SK-N-SH (cell line): ENCODE measurements at regions not wholly inside any gene's neighbourhood (a gene's known extent, or its start where the extent isn't known, plus 50 kb on each side); places are given as distances from the start of the nearest gene placed in this dataset.

Experiments used
- CTCF ChIA-PET: fragments of 300-600, 350-600 bp; formaldehyde crosslinking; extraction: SDS; loops from one replicate; lab custom pipeline; 2021; lab: Yijun Ruan, JAX
- POLR2A ChIA-PET: fragments of 350-600 bp; sonication (Branson Sonifier 250); formaldehyde crosslinking; extraction: SDS; loops from one replicate; lab custom pipeline; 2020; ENCODE audit warnings: antibody characterized with exemption, inconsistent platforms; lab: Yijun Ruan, JAX
- DNase-seq: peaks from one replicate; pipeline ENCODE4 v3.0.0; 2012
- H2AFZ ChIP-seq: fragments of 200-600 bp; sonication (generic); 2 replicates; pipeline ENCODE4 v1.8.1; 2016; ENCODE audit warnings: antibody characterized with exemption, mild to moderate bottlenecking, low read depth
- H3F3A ChIP-seq: fragments of 200-600 bp; sonication (generic); replicated peaks from 2 replicates; pipeline ENCODE3; 2016; ENCODE audit warnings: antibody characterized with exemption, mild to moderate bottlenecking; ENCODE audit not compliant: insufficient read depth
- H3K27ac ChIP-seq, 2 experiments: fragments of 200-500 bp in 1 of 2; fragments of 200-600 bp in 1 of 2; sonication (Bioruptor generic) in 1 of 2; sonication (generic), shearing (Covaris generic) in 1 of 2; 2 replicates each; pipeline versions ENCODE4 v1.5.1 to v1.6.1; 2014 to 2016; ENCODE audit warnings: low read depth in 2 of 2, inconsistent platforms in 1 of 2, low read length in 1 of 2, mild to moderate bottlenecking in 1 of 2, mixed read lengths in 1 of 2
- H3K27me3 ChIP-seq: fragments of 200-600 bp; sonication (generic), shearing (Covaris generic); 2 replicates; pipeline ENCODE4 v1.6.1; 2016; ENCODE audit warnings: mixed run types; ENCODE audit not compliant: insufficient read depth
- H3K36me3 ChIP-seq, 2 experiments: fragments of 200-500 bp in 1 of 2; fragments of 200-600 bp in 1 of 2; sonication (Bioruptor generic) in 1 of 2; sonication (generic) in 1 of 2; replicated peaks in 1 of 2; 2 replicates each; pipeline versions ENCODE3 to v1.5.1; 2014 to 2016; ENCODE audit warnings: low read length in 1 of 2, mild to moderate bottlenecking in 1 of 2; ENCODE audit not compliant: insufficient read depth in 2 of 2, control insufficient read depth in 1 of 2
- H3K4me1 ChIP-seq, 2 experiments: fragments of 200-500 bp in 1 of 2; fragments of 200-600 bp in 1 of 2; sonication (Bioruptor generic) in 1 of 2; sonication (generic), shearing (Covaris generic) in 1 of 2; 2 replicates each; pipeline versions ENCODE4 v1.5.1 to v1.6.1; 2014 to 2016; ENCODE audit warnings: low read depth in 1 of 2, low read length in 1 of 2, mixed run types in 1 of 2; ENCODE audit not compliant: insufficient read depth in 2 of 2, control insufficient read depth in 1 of 2
- H3K4me2 ChIP-seq: fragments of 200-600 bp; sonication (generic), shearing (Covaris generic); 2 replicates; pipeline ENCODE4 v1.6.1; 2017; ENCODE audit warnings: mixed run types
- H3K4me3 ChIP-seq, 2 experiments: fragments of 200-500 bp in 1 of 2; fragments of 200-600 bp in 1 of 2; sonication (Bioruptor generic) in 1 of 2; sonication (generic), shearing (Covaris generic) in 1 of 2; 2 replicates each; pipeline versions ENCODE4 v1.5.1 to v1.8.1; 2014 to 2016; ENCODE audit warnings: low read depth in 2 of 2, inconsistent platforms in 1 of 2, low read length in 1 of 2, mild to moderate bottlenecking in 1 of 2, mixed read lengths in 1 of 2, moderate library complexity in 1 of 2
- H3K79me2 ChIP-seq: fragments of 200-600 bp; sonication (generic); 2 replicates; pipeline ENCODE4 v1.8.1; 2017; ENCODE audit warnings: mild to moderate bottlenecking; ENCODE audit not compliant: insufficient read depth
- H3K9ac ChIP-seq: fragments of 200-600 bp; sonication (generic); 2 replicates; pipeline ENCODE4 v1.6.1; 2017; ENCODE audit warnings: mixed run types
- H3K9me2 ChIP-seq: fragments of 200-600 bp; sonication (generic); 2 replicates; pipeline ENCODE4 v1.6.1; 2017; ENCODE audit warnings: mixed run types
- H3K9me3 ChIP-seq: fragments of 200-600 bp; sonication (generic); 2 replicates; pipeline ENCODE4 v1.6.1; 2017; ENCODE audit warnings: mixed run types, mild to moderate bottlenecking, moderate library complexity
- H4K20me1 ChIP-seq: fragments of 200-600 bp; sonication (generic); 2 replicates; pipeline ENCODE4 v1.6.1; 2017; ENCODE audit warnings: mild to moderate bottlenecking, mixed run types; ENCODE audit not compliant: insufficient read depth
- CHD2 ChIP-seq: fragments of 150-350 bp; IDR thresholded peaks from 2 replicates; pipeline ENCODE4 v1.6.1; 2018; ENCODE audit warnings: low read length; ENCODE audit not compliant: partially characterized antibody
- EZH2phosphoT487 ChIP-seq: fragments of 200-600 bp; sonication (generic); IDR thresholded peaks from 2 replicates; pipeline ENCODE4 v1.6.1; 2017; ENCODE audit warnings: low read depth, mixed run types, mild to moderate bottlenecking, antibody characterized with exemption, moderate library complexity, borderline replicate concordance
- FOSL2 ChIP-seq: IDR thresholded peaks from 2 replicates; pipeline ENCODE4 v1.4.0; 2012; ENCODE audit warnings: low read depth, mild to moderate bottlenecking, moderate library complexity, borderline replicate concordance
- FOXM1 ChIP-seq: IDR thresholded peaks from 2 replicates; pipeline ENCODE4 v1.4.0; 2012; ENCODE audit warnings: low read depth, mild to moderate bottlenecking
- GABPA ChIP-seq: IDR thresholded peaks from 2 replicates; pipeline ENCODE4 v1.4.0; 2012; ENCODE audit warnings: low read depth, mild to moderate bottlenecking
- NRF1 ChIP-seq: IDR thresholded peaks from 2 replicates; pipeline ENCODE4 v1.6.1; 2012; ENCODE audit warnings: low read depth, mild to moderate bottlenecking, low read length
- POLR2AphosphoS5 ChIP-seq: IDR thresholded peaks from 2 replicates; pipeline ENCODE4 v1.6.1; 2012; ENCODE audit warnings: low read depth, low read length
- RAD21 ChIP-seq: IDR thresholded peaks from 2 replicates; pipeline ENCODE4 v1.6.1; 2012; ENCODE audit warnings: mild to moderate bottlenecking, low read length
- RCOR1 ChIP-seq: fragments of 150-350 bp; IDR thresholded peaks from 2 replicates; pipeline ENCODE4 v1.6.1; 2017; ENCODE audit warnings: antibody characterized with exemption, low read length
- SIN3A ChIP-seq: IDR thresholded peaks from 2 replicates; pipeline ENCODE4 v1.6.1; 2012; ENCODE audit warnings: low read depth, mild to moderate bottlenecking, low read length, moderate library complexity, borderline replicate concordance
- SMC3 ChIP-seq: IDR thresholded peaks from 2 replicates; pipeline ENCODE4 v1.6.1; 2012; ENCODE audit warnings: low read depth, low read length, improper control_type of control experiment
- TAF1 ChIP-seq: IDR thresholded peaks from 2 replicates; pipeline ENCODE4 v1.6.1; 2012; ENCODE audit warnings: low read depth, mild to moderate bottlenecking, low read length, moderate library complexity, borderline replicate concordance
- TCF12 ChIP-seq: IDR thresholded peaks from 2 replicates; pipeline ENCODE4 v1.4.0; 2012
- TEAD4 ChIP-seq: IDR thresholded peaks from 2 replicates; pipeline ENCODE4 v1.4.0; 2012; ENCODE audit warnings: mild to moderate bottlenecking, borderline replicate concordance; ENCODE audit not compliant: insufficient read depth
- TF ChIP-seq, protein P1 (sequence below): fragments of 150-350 bp; IDR thresholded peaks from 2 replicates; pipeline ENCODE4 v1.6.1; 2017; ENCODE audit warnings: antibody characterized with exemption, low read length, low read depth, borderline replicate concordance
- TF ChIP-seq, protein P2 (sequence below): IDR thresholded peaks from 2 replicates; pipeline ENCODE4 v1.4.0; 2012; ENCODE audit warnings: low read depth, borderline replicate concordance
- TF ChIP-seq, protein P3 (sequence below): IDR thresholded peaks from 2 replicates; pipeline ENCODE4 v1.6.1; 2012; ENCODE audit warnings: mild to moderate bottlenecking, low read depth, low read length, moderate library complexity

DNA sequence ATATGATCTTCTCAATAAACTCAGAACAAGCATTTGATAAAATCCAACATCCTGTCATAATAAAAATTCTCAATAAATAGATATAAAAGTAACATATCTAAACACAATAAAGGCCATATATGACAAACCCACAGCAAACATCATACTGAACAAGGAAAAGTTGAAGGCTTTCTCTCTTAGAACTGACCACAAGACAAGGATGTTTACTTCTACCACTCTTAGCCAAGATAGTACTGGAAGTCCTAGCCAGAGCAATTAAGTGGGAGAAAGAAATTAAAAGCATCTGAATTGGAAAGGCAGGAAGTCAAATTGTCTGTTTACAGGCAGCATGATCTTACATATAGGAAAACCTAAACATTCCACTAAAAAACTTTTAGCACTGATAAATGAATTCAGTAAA, 510.9 kb downstream of the ANKRD7 start:
- Histone ChIP-seq H3K9ac (no peak overlapping the region), H3K4me2 (no peak overlapping the region), H3K27me3 (no peaks in the 10 kb centered on the region), H3K27ac (no peak overlapping the region), H2AFZ (no peak overlapping the region), H3F3A (no peaks in the 10 kb centered on the region), H3K9me3 (no peaks in the 10 kb centered on the region), H4K20me1 (no peaks in the 10 kb centered on the region), H3K36me3 (no peaks in the 10 kb centered on the region), H3K4me3 (no peak overlapping the region), H3K9me2 (no peaks in the 10 kb centered on the region), H3K79me2 (no peaks in the 10 kb centered on the region), H3K4me1 (no peaks in the 10 kb centered on the region; a peak in 2 of 4 replicates)
- TF ChIP-seq RAD21 (no peak), TCF12 (no peak), RCOR1 (no peak), TAF1 (no peak), EZH2phosphoT487 (no peak), FOSL2 (no peak), TEAD4 (no peak), SIN3A (no peak), SMC3 (no peak), GABPA (no peak), NRF1 (no peak), POLR2AphosphoS5 (no peak), FOXM1 (no peak), CHD2 (no peak)
- TF ChIP-seq, protein P1, sequence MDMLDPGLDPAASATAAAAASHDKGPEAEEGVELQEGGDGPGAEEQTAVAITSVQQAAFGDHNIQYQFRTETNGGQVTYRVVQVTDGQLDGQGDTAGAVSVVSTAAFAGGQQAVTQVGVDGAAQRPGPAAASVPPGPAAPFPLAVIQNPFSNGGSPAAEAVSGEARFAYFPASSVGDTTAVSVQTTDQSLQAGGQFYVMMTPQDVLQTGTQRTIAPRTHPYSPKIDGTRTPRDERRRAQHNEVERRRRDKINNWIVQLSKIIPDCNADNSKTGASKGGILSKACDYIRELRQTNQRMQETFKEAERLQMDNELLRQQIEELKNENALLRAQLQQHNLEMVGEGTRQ, result no peak
- TF ChIP-seq, protein P2, sequence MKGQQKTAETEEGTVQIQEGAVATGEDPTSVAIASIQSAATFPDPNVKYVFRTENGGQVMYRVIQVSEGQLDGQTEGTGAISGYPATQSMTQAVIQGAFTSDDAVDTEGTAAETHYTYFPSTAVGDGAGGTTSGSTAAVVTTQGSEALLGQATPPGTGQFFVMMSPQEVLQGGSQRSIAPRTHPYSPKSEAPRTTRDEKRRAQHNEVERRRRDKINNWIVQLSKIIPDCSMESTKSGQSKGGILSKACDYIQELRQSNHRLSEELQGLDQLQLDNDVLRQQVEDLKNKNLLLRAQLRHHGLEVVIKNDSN, result no peak
- TF ChIP-seq, protein P3, sequence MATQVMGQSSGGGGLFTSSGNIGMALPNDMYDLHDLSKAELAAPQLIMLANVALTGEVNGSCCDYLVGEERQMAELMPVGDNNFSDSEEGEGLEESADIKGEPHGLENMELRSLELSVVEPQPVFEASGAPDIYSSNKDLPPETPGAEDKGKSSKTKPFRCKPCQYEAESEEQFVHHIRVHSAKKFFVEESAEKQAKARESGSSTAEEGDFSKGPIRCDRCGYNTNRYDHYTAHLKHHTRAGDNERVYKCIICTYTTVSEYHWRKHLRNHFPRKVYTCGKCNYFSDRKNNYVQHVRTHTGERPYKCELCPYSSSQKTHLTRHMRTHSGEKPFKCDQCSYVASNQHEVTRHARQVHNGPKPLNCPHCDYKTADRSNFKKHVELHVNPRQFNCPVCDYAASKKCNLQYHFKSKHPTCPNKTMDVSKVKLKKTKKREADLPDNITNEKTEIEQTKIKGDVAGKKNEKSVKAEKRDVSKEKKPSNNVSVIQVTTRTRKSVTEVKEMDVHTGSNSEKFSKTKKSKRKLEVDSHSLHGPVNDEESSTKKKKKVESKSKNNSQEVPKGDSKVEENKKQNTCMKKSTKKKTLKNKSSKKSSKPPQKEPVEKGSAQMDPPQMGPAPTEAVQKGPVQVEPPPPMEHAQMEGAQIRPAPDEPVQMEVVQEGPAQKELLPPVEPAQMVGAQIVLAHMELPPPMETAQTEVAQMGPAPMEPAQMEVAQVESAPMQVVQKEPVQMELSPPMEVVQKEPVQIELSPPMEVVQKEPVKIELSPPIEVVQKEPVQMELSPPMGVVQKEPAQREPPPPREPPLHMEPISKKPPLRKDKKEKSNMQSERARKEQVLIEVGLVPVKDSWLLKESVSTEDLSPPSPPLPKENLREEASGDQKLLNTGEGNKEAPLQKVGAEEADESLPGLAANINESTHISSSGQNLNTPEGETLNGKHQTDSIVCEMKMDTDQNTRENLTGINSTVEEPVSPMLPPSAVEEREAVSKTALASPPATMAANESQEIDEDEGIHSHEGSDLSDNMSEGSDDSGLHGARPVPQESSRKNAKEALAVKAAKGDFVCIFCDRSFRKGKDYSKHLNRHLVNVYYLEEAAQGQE, result no peak
- DNase-seq, result no peak
- POLR2A ChIA-PET, result no interaction called here
- CTCF ChIA-PET, result no interaction called here
